ENCODE measurements at regions not wholly inside any gene's neighbourhood (a gene's known extent, or its start where the extent isn't known, plus 50 kb on each side); places are given as distances from the start of the nearest gene placed in this dataset.
A peak's percentile ranks its signal among the peaks of the same experiment; 100 is the strongest.

GRCh38 chr5:17438027-17438426 is 60.0 kb upstream of the TAF11L2 start:
- peaks cover 12 to 20% (median 16%) of the 10 kb centered on the region in 4 experiments for H3K4me1 ChIP-seq (ENCODE audit: control extremely low read depth in 1 of 4, control insufficient read depth in 4 of 4, insufficient read depth in 4 of 4, low read length in 3 of 4)
- H3K4me3 ChIP-seq (ENCODE audit: control insufficient read depth in 1 of 7, extremely low read depth in 1 of 7, insufficient read depth in 4 of 7, low read depth in 2 of 7, low read length in 6 of 7) = no peak overlapping the region
- ChIA-PET POLR2A (no interaction called here), CTCF (interaction anchor here (0.6 to 1.5 kb wide), 3 partner anchors 18 to 305 kb away, joined by 3 to 4 read pairs (median 3); no protein-coding TSS in a partner anchor)
- WGBS (ENCODE audit: insufficient coverage) = 100% methylated on average over 3 of the region's 4 CpGs
- DNase-seq = no peak
- no peaks in the 10 kb centered on the region for H3K27me3 ChIP-seq (replicated peaks in 2 of 5; ENCODE audit: control insufficient read depth in 4 of 5, insufficient read depth in 5 of 5, low read length in 4 of 5)
- H3K36me3 ChIP-seq (ENCODE audit: control insufficient read depth in 4 of 4, insufficient read depth in 4 of 4, low read length in 3 of 4) = no peaks in the 10 kb centered on the region
- no peak overlapping the region for H3K27ac ChIP-seq (ENCODE audit: insufficient read depth in 1 of 2, low read depth in 1 of 2, low read length in 2 of 2, poor library complexity in 1 of 2, severe bottlenecking in 2 of 2)
- peaks cover 0 to 4% (median 0%) of the 10 kb centered on the region in 5 experiments for H3K9me3 ChIP-seq (ENCODE audit: control extremely low read depth in 1 of 5, control insufficient read depth in 4 of 5, insufficient read depth in 2 of 5, low read depth in 1 of 5, low read length in 4 of 5)

- DNase-seq = no peak
- Histone ChIP-seq H3K9me3 (ENCODE audit: control extremely low read depth in 1 of 5, control insufficient read depth in 4 of 5, insufficient read depth in 2 of 5, low read depth in 1 of 5, low read length in 4 of 5) (peaks cover 0 to 4% (median 0%) of the 10 kb centered on the region in 5 experiments), H3K27ac (ENCODE audit: insufficient read depth in 1 of 2, low read depth in 1 of 2, low read length in 2 of 2, poor library complexity in 1 of 2, severe bottlenecking in 2 of 2) (no peak overlapping the region), H3K27me3 (replicated peaks in 2 of 5; ENCODE audit: control insufficient read depth in 4 of 5, insufficient read depth in 5 of 5, low read length in 4 of 5) (no peaks in the 10 kb centered on the region), H3K36me3 (ENCODE audit: control insufficient read depth in 4 of 4, insufficient read depth in 4 of 4, low read length in 3 of 4) (no peaks in the 10 kb centered on the region), H3K4me1 (ENCODE audit: control extremely low read depth in 1 of 4, control insufficient read depth in 4 of 4, insufficient read depth in 4 of 4, low read length in 3 of 4) (peaks cover 12 to 20% (median 16%) of the 10 kb centered on the region in 4 experiments), H3K4me3 (ENCODE audit: control insufficient read depth in 1 of 7, extremely low read depth in 1 of 7, insufficient read depth in 4 of 7, low read depth in 2 of 7, low read length in 6 of 7) (no peak overlapping the region)
- CTCF ChIA-PET = no interaction called here
- POLR2A ChIA-PET = no interaction called here
These were observed 58.1 kb upstream of the TAF11L2 start for GRCh38 chr5:17439956-17440355.

GRCh38 chr5:17440766-17441165 is 57.3 kb upstream of the TAF11L2 start:
- no peak overlapping the region for H3K27ac ChIP-seq (ENCODE audit: insufficient read depth in 1 of 2, low read depth in 1 of 2, low read length in 2 of 2, poor library complexity in 1 of 2, severe bottlenecking in 2 of 2)
- CTCF ChIA-PET = no interaction called here
- H3K36me3 ChIP-seq (ENCODE audit: control insufficient read depth in 4 of 4, insufficient read depth in 4 of 4, low read length in 3 of 4) = no peaks in the 10 kb centered on the region
- DNase-seq = no peak
- peaks cover 0 to 4% (median 0%) of the 10 kb centered on the region in 5 experiments for H3K9me3 ChIP-seq (ENCODE audit: control extremely low read depth in 1 of 5, control insufficient read depth in 4 of 5, insufficient read depth in 2 of 5, low read depth in 1 of 5, low read length in 4 of 5)
- H3K27me3 ChIP-seq (replicated peaks in 2 of 5; ENCODE audit: control insufficient read depth in 4 of 5, insufficient read depth in 5 of 5, low read length in 4 of 5) = no peaks in the 10 kb centered on the region
- no peak overlapping the region for H3K4me3 ChIP-seq (ENCODE audit: control insufficient read depth in 1 of 7, extremely low read depth in 1 of 7, insufficient read depth in 4 of 7, low read depth in 2 of 7, low read length in 6 of 7)
- H3K4me1 ChIP-seq (ENCODE audit: control extremely low read depth in 1 of 4, control insufficient read depth in 4 of 4, insufficient read depth in 4 of 4, low read length in 3 of 4) = peaks cover 10 to 18% (median 16%) of the 10 kb centered on the region in 4 experiments
- POLR2A ChIA-PET = no interaction called here

DNA sequence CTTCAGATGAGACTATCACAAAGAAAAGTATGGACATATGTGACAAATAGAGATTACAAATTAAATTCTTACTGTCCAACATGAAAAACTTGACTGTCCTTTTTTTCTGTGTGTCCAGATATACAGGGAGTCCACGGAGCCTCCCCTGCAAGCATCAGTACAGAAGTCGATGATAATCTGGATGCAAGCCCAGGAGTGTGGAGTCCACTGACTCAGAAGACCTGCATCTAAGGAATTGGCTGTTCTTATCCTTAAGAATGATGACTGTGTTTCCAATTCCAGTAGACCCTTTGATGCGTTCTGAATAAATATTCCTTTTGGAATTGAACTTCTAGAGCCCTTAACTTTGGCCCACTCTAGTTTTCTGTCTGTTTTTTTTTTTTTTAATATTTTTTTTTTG is 56.7 kb upstream of the TAF11L2 start:
- Histone ChIP-seq H3K27me3 (replicated peaks in 2 of 5; ENCODE audit: control insufficient read depth in 4 of 5, insufficient read depth in 5 of 5, low read length in 4 of 5) (no peaks in the 10 kb centered on the region), H3K4me3 (ENCODE audit: control insufficient read depth in 1 of 7, extremely low read depth in 1 of 7, insufficient read depth in 4 of 7, low read depth in 2 of 7, low read length in 6 of 7) (no peak overlapping the region), H3K4me1 (ENCODE audit: control extremely low read depth in 1 of 4, control insufficient read depth in 4 of 4, insufficient read depth in 4 of 4, low read length in 3 of 4) (peaks cover 7 to 12% (median 10%) of the 10 kb centered on the region in 4 experiments), H3K9me3 (ENCODE audit: control extremely low read depth in 1 of 5, control insufficient read depth in 4 of 5, insufficient read depth in 2 of 5, low read depth in 1 of 5, low read length in 4 of 5) (peaks cover 0 to 4% (median 0%) of the 10 kb centered on the region in 5 experiments), H3K36me3 (ENCODE audit: control insufficient read depth in 4 of 4, insufficient read depth in 4 of 4, low read length in 3 of 4) (no peaks in the 10 kb centered on the region), H3K27ac (ENCODE audit: insufficient read depth in 1 of 2, low read depth in 1 of 2, low read length in 2 of 2, poor library complexity in 1 of 2, severe bottlenecking in 2 of 2) (no peak overlapping the region)
- WGBS (ENCODE audit: insufficient coverage) = 100% methylated on average over 2 of the region's 3 CpGs
- DNase-seq = no peak
- ChIA-PET POLR2A (no interaction called here), CTCF (no interaction called here)

GRCh38 chr5:17443333-17444130 is 54.5 kb upstream of the TAF11L2 start:
- WGBS (ENCODE audit: insufficient coverage) = over 99% methylated on average over 23 of the region's 23 CpGs
- no peaks in the 10 kb centered on the region for H3K36me3 ChIP-seq (ENCODE audit: control insufficient read depth in 4 of 4, insufficient read depth in 4 of 4, low read length in 3 of 4)
- H3K27me3 ChIP-seq (replicated peaks in 2 of 5; ENCODE audit: control insufficient read depth in 4 of 5, insufficient read depth in 5 of 5, low read length in 4 of 5) = no peaks in the 10 kb centered on the region
- POLR2A ChIA-PET = no interaction called here
- H3K9me3 ChIP-seq (ENCODE audit: control extremely low read depth in 1 of 5, control insufficient read depth in 4 of 5, insufficient read depth in 2 of 5, low read depth in 1 of 5, low read length in 4 of 5) = peaks cover 0 to 4% (median 0%) of the 10 kb centered on the region in 5 experiments
- peak in 1 of 3 donors; percentile 7 for DNase-seq
- CTCF ChIA-PET = no interaction called here
- H3K4me3 ChIP-seq (ENCODE audit: control insufficient read depth in 1 of 7, extremely low read depth in 1 of 7, insufficient read depth in 4 of 7, low read depth in 2 of 7, low read length in 6 of 7) = no peak overlapping the region
- H3K4me1 ChIP-seq (ENCODE audit: control extremely low read depth in 1 of 4, control insufficient read depth in 4 of 4, insufficient read depth in 4 of 4, low read length in 3 of 4) = no peaks in the 10 kb centered on the region
- no peak overlapping the region for H3K27ac ChIP-seq (ENCODE audit: insufficient read depth in 1 of 2, low read depth in 1 of 2, low read length in 2 of 2, poor library complexity in 1 of 2, severe bottlenecking in 2 of 2)

DNA sequence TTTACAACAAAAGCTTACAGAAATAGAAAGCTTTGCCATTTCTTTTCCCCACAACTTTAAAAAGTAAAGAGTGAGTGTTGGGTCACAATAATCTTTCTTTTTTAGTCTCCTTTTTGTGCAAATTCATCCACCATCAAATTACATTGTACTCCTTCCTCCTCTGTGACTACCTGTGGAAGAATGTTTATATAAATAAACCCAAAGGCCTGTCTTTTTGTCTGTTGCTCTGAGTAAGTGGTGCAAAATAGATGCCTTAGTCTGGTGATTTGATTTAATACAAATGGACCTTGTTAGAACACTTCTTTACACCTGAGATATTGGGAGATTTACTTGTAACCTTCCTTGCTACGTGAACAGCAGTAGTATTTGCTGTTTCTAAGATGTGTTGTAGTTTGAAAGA is 53.5 kb upstream of the TAF11L2 start:
- Histone ChIP-seq H3K36me3 (ENCODE audit: control insufficient read depth in 4 of 4, insufficient read depth in 4 of 4, low read length in 3 of 4) (no peaks in the 10 kb centered on the region), H3K4me1 (ENCODE audit: control extremely low read depth in 1 of 4, control insufficient read depth in 4 of 4, insufficient read depth in 4 of 4, low read length in 3 of 4) (no peaks in the 10 kb centered on the region), H3K27ac (ENCODE audit: insufficient read depth in 1 of 2, low read depth in 1 of 2, low read length in 2 of 2, poor library complexity in 1 of 2, severe bottlenecking in 2 of 2) (no peak overlapping the region), H3K9me3 (ENCODE audit: control extremely low read depth in 1 of 5, control insufficient read depth in 4 of 5, insufficient read depth in 2 of 5, low read depth in 1 of 5, low read length in 4 of 5) (peaks cover 0 to 7% (median 0%) of the 10 kb centered on the region in 5 experiments), H3K4me3 (ENCODE audit: control insufficient read depth in 1 of 7, extremely low read depth in 1 of 7, insufficient read depth in 4 of 7, low read depth in 2 of 7, low read length in 6 of 7) (no peak overlapping the region), H3K27me3 (replicated peaks in 2 of 5; ENCODE audit: control insufficient read depth in 4 of 5, insufficient read depth in 5 of 5, low read length in 4 of 5) (no peaks in the 10 kb centered on the region)
- no peak for DNase-seq
- no CpG with 5 or more reads among the region's 1 CpG for WGBS (ENCODE audit: insufficient coverage)
- POLR2A ChIA-PET = no interaction called here
- CTCF ChIA-PET = no interaction called here

DNA sequence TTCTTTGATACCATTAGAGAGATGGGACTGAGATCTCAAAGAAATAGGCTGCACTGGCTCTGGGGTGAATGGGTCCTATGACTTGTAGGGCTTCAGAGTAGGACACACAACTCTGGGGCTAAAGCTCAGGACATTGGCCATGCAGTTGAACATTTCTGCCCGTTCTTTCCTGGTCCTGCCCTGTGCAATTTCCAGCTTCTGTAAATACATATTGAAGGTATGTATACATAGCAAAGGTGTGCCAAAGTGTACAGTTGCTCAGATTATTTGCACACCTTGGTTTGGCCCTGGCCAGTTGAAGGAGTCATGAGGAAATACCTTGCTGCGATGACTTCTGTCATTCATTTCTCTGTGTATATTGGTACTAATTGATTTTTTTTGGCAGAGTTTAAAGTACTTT is 52.8 kb upstream of the TAF11L2 start:
- peaks cover 0 to 7% (median 0%) of the 10 kb centered on the region in 5 experiments for H3K9me3 ChIP-seq (ENCODE audit: control extremely low read depth in 1 of 5, control insufficient read depth in 4 of 5, insufficient read depth in 2 of 5, low read depth in 1 of 5, low read length in 4 of 5)
- WGBS (ENCODE audit: insufficient coverage) = no CpG with 5 or more reads among the region's 2 CpGs
- ChIA-PET POLR2A (no interaction called here), CTCF (no interaction called here)
- no peaks in the 10 kb centered on the region for H3K4me1 ChIP-seq (ENCODE audit: control extremely low read depth in 1 of 4, control insufficient read depth in 4 of 4, insufficient read depth in 4 of 4, low read length in 3 of 4)
- no peak overlapping the region for H3K4me3 ChIP-seq (ENCODE audit: control insufficient read depth in 1 of 7, extremely low read depth in 1 of 7, insufficient read depth in 4 of 7, low read depth in 2 of 7, low read length in 6 of 7)
- H3K27me3 ChIP-seq (replicated peaks in 2 of 5; ENCODE audit: control insufficient read depth in 4 of 5, insufficient read depth in 5 of 5, low read length in 4 of 5) = no peaks in the 10 kb centered on the region
- no peak for DNase-seq
- H3K27ac ChIP-seq (ENCODE audit: insufficient read depth in 1 of 2, low read depth in 1 of 2, low read length in 2 of 2, poor library complexity in 1 of 2, severe bottlenecking in 2 of 2) = no peak overlapping the region
- no peaks in the 10 kb centered on the region for H3K36me3 ChIP-seq (ENCODE audit: control insufficient read depth in 4 of 4, insufficient read depth in 4 of 4, low read length in 3 of 4)
